HG03175 (cell line): ENCODE measurements at regions not wholly inside any gene's neighbourhood (a gene's known extent, or its start where the extent isn't known, plus 50 kb on each side); places are given as distances from the start of the nearest gene placed in this dataset.

Source experiments
- ATAC-seq: cut with Tn5 transposase; IDR thresholded peaks from one replicate; pipeline ENCODE4 v1.9.1; 2021; ENCODE audit warnings: mild to moderate bottlenecking, moderate library complexity; ENCODE audit not compliant: unreplicated experiment

- ATAC-seq, result no peak
Measured at GRCh38 chr11:28464252-28464867, 356.2 kb downstream of the METTL15 start.

GRCh38 chr11:28463826-28464225 lies 355.6 kb downstream of the METTL15 start:
- ATAC-seq, result no peak

GRCh38 chr11:28461846-28462245 lies 353.7 kb downstream of the METTL15 start:
- no peak for ATAC-seq

- ATAC-seq, result no peak
Measured at GRCh38 chr11:28461338-28461737, 353.1 kb downstream of the METTL15 start.

GRCh38 chr11:28460348-28460747 lies 352.2 kb downstream of the METTL15 start:
- ATAC-seq, result no peak

- no peak for ATAC-seq
Measured at GRCh38 chr11:28459912-28460311, 351.7 kb downstream of the METTL15 start.

GRCh38 chr11:28457481-28458065 lies 349.4 kb downstream of the METTL15 start:
- ATAC-seq, result no peak

- ATAC-seq, result no peak
Measured at GRCh38 chr11:28448186-28448585, 340.0 kb downstream of the METTL15 start.

GRCh38 chr11:28447226-28447625 lies 339.0 kb downstream of the METTL15 start:
- no peak for ATAC-seq

- ATAC-seq, result no peak
Measured at GRCh38 chr11:28442131-28442530, 333.9 kb downstream of the METTL15 start.

- no peak for ATAC-seq
Measured at GRCh38 chr11:28439403-28439802, 331.2 kb downstream of the METTL15 start.

GRCh38 chr11:28420099-28420498 lies 311.9 kb downstream of the METTL15 start:
- ATAC-seq, result no peak

GRCh38 chr11:28417601-28418323 lies 309.6 kb downstream of the METTL15 start:
- ATAC-seq, result no peak

GRCh38 chr11:28412029-28412428 lies 303.8 kb downstream of the METTL15 start:
- ATAC-seq, result no peak

- no peak for ATAC-seq
Measured at GRCh38 chr11:28401446-28401845, 293.3 kb downstream of the METTL15 start.

GRCh38 chr11:28400331-28401100 lies 292.3 kb downstream of the METTL15 start:
- no peak for ATAC-seq

GRCh38 chr11:28393348-28393747 lies 285.2 kb downstream of the METTL15 start:
- ATAC-seq, result no peak

GRCh38 chr11:28384418-28384817 lies 276.2 kb downstream of the METTL15 start:
- no peak for ATAC-seq

- ATAC-seq, result no peak
Measured at GRCh38 chr11:28383456-28383855, 275.3 kb downstream of the METTL15 start.
